ENCODE measurements at regions not wholly inside any gene's neighbourhood (a gene's known extent, or its start where the extent isn't known, plus 50 kb on each side); places are given as distances from the start of the nearest gene placed in this dataset.

- ChIA-PET CTCF (no interaction called here), POLR2A (no interaction called here)
- Histone ChIP-seq H3K4me3 (ENCODE audit: control insufficient read depth in 1 of 7, extremely low read depth in 1 of 7, insufficient read depth in 4 of 7, low read depth in 2 of 7, low read length in 6 of 7) (no peak overlapping the region), H3K4me1 (ENCODE audit: control extremely low read depth in 1 of 4, control insufficient read depth in 4 of 4, insufficient read depth in 4 of 4, low read length in 3 of 4) (no peaks in the 10 kb centered on the region), H3K9me3 (ENCODE audit: control extremely low read depth in 1 of 5, control insufficient read depth in 4 of 5, insufficient read depth in 2 of 5, low read depth in 1 of 5, low read length in 4 of 5) (peaks cover 0 to 1% (median 0%) of the 10 kb centered on the region in 5 experiments), H3K36me3 (ENCODE audit: control insufficient read depth in 4 of 4, insufficient read depth in 4 of 4, low read length in 3 of 4) (no peaks in the 10 kb centered on the region), H3K27ac (ENCODE audit: insufficient read depth in 1 of 2, low read depth in 1 of 2, low read length in 2 of 2, poor library complexity in 1 of 2, severe bottlenecking in 2 of 2) (no peak overlapping the region), H3K27me3 (replicated peaks in 2 of 5; ENCODE audit: control insufficient read depth in 4 of 5, insufficient read depth in 5 of 5, low read length in 4 of 5) (peaks cover 0 to under 1% (median 0%) of the 10 kb centered on the region in 5 experiments)
- no peak for DNase-seq
- WGBS (ENCODE audit: insufficient coverage) = 100% methylated on average over 1 of the region's 2 CpGs
Measured at GRCh38 chrX:112577146-112577545, 102.6 kb downstream of the LHFPL1 start.

GRCh38 chrX:112571388-112571787 lies 108.3 kb downstream of the LHFPL1 start:
- H3K4me1 ChIP-seq (ENCODE audit: control extremely low read depth in 1 of 4, control insufficient read depth in 4 of 4, insufficient read depth in 4 of 4, low read length in 3 of 4) = no peaks in the 10 kb centered on the region
- H3K4me3 ChIP-seq (ENCODE audit: control insufficient read depth in 1 of 7, extremely low read depth in 1 of 7, insufficient read depth in 4 of 7, low read depth in 2 of 7, low read length in 6 of 7) = no peak overlapping the region
- H3K27ac ChIP-seq (ENCODE audit: insufficient read depth in 1 of 2, low read depth in 1 of 2, low read length in 2 of 2, poor library complexity in 1 of 2, severe bottlenecking in 2 of 2) = no peak overlapping the region
- H3K9me3 ChIP-seq (ENCODE audit: control extremely low read depth in 1 of 5, control insufficient read depth in 4 of 5, insufficient read depth in 2 of 5, low read depth in 1 of 5, low read length in 4 of 5) = peaks cover 0 to 1% (median 0%) of the 10 kb centered on the region in 5 experiments
- H3K36me3 ChIP-seq (ENCODE audit: control insufficient read depth in 4 of 4, insufficient read depth in 4 of 4, low read length in 3 of 4) = no peaks in the 10 kb centered on the region
- CTCF ChIA-PET = no interaction called here
- POLR2A ChIA-PET = no interaction called here
- no CpG with 5 or more reads among the region's 1 CpG for WGBS (ENCODE audit: insufficient coverage)
- DNase-seq = no peak
- H3K27me3 ChIP-seq (replicated peaks in 2 of 5; ENCODE audit: control insufficient read depth in 4 of 5, insufficient read depth in 5 of 5, low read length in 4 of 5) = peaks cover 0 to 5% (median 0%) of the 10 kb centered on the region in 5 experiments

- 89% methylated on average over 1 of the region's 3 CpGs for WGBS (ENCODE audit: insufficient coverage)
- CTCF ChIA-PET = no interaction called here
- no peaks in the 10 kb centered on the region for H3K27me3 ChIP-seq (replicated peaks in 2 of 5; ENCODE audit: control insufficient read depth in 4 of 5, insufficient read depth in 5 of 5, low read length in 4 of 5)
Measured at GRCh38 chrX:112555831-112556230, 123.9 kb downstream of the LHFPL1 start.

GRCh38 chrX:112545051-112545450 lies 134.7 kb downstream of the LHFPL1 start:
- 88% methylated on average over 1 of the region's 4 CpGs for WGBS (ENCODE audit: insufficient coverage)
- CTCF ChIA-PET = no interaction called here
- DNase-seq = no peak
- H3K4me1 ChIP-seq (ENCODE audit: control extremely low read depth in 1 of 4, control insufficient read depth in 4 of 4, insufficient read depth in 4 of 4, low read length in 3 of 4) = no peaks in the 10 kb centered on the region
- no peak overlapping the region for H3K4me3 ChIP-seq (ENCODE audit: control insufficient read depth in 1 of 7, extremely low read depth in 1 of 7, insufficient read depth in 4 of 7, low read depth in 2 of 7, low read length in 6 of 7)
- H3K36me3 ChIP-seq (ENCODE audit: control insufficient read depth in 4 of 4, insufficient read depth in 4 of 4, low read length in 3 of 4) = no peaks in the 10 kb centered on the region
- POLR2A ChIA-PET = no interaction called here
- H3K9me3 ChIP-seq (ENCODE audit: control extremely low read depth in 1 of 5, control insufficient read depth in 4 of 5, insufficient read depth in 2 of 5, low read depth in 1 of 5, low read length in 4 of 5) = no peaks in the 10 kb centered on the region
- H3K27me3 ChIP-seq (replicated peaks in 2 of 5; ENCODE audit: control insufficient read depth in 4 of 5, insufficient read depth in 5 of 5, low read length in 4 of 5) = no peaks in the 10 kb centered on the region
- H3K27ac ChIP-seq (ENCODE audit: insufficient read depth in 1 of 2, low read depth in 1 of 2, low read length in 2 of 2, poor library complexity in 1 of 2, severe bottlenecking in 2 of 2) = no peak overlapping the region

More at GRCh38 chrX:112555831-112556230, 123.9 kb downstream of the LHFPL1 start:
- POLR2A ChIA-PET = no interaction called here
- Histone ChIP-seq H3K9me3 (ENCODE audit: control extremely low read depth in 1 of 5, control insufficient read depth in 4 of 5, insufficient read depth in 2 of 5, low read depth in 1 of 5, low read length in 4 of 5) (peaks cover 0 to 3% (median 0%) of the 10 kb centered on the region in 5 experiments), H3K4me1 (ENCODE audit: control extremely low read depth in 1 of 4, control insufficient read depth in 4 of 4, insufficient read depth in 4 of 4, low read length in 3 of 4) (no peaks in the 10 kb centered on the region), H3K36me3 (ENCODE audit: control insufficient read depth in 4 of 4, insufficient read depth in 4 of 4, low read length in 3 of 4) (no peaks in the 10 kb centered on the region), H3K4me3 (ENCODE audit: control insufficient read depth in 1 of 7, extremely low read depth in 1 of 7, insufficient read depth in 4 of 7, low read depth in 2 of 7, low read length in 6 of 7) (no peak overlapping the region), H3K27ac (ENCODE audit: insufficient read depth in 1 of 2, low read depth in 1 of 2, low read length in 2 of 2, poor library complexity in 1 of 2, severe bottlenecking in 2 of 2) (no peak overlapping the region)
- DNase-seq = no peak

GRCh38 chrX:112536544-112536943 lies 143.2 kb downstream of the LHFPL1 start:
- no peak overlapping the region for H3K27ac ChIP-seq (ENCODE audit: insufficient read depth in 1 of 2, low read depth in 1 of 2, low read length in 2 of 2, poor library complexity in 1 of 2, severe bottlenecking in 2 of 2)
- H3K4me3 ChIP-seq (ENCODE audit: control insufficient read depth in 1 of 7, extremely low read depth in 1 of 7, insufficient read depth in 4 of 7, low read depth in 2 of 7, low read length in 6 of 7) = no peak overlapping the region
- POLR2A ChIA-PET = no interaction called here
- DNase-seq = no peak
- WGBS (ENCODE audit: insufficient coverage) = 57% methylated on average over 2 of the region's 2 CpGs
- H3K4me1 ChIP-seq (ENCODE audit: control extremely low read depth in 1 of 4, control insufficient read depth in 4 of 4, insufficient read depth in 4 of 4, low read length in 3 of 4) = no peaks in the 10 kb centered on the region
- H3K27me3 ChIP-seq (replicated peaks in 2 of 5; ENCODE audit: control insufficient read depth in 4 of 5, insufficient read depth in 5 of 5, low read length in 4 of 5) = peaks cover 0 to 5% (median 0%) of the 10 kb centered on the region in 5 experiments
- no peaks in the 10 kb centered on the region for H3K9me3 ChIP-seq (ENCODE audit: control extremely low read depth in 1 of 5, control insufficient read depth in 4 of 5, insufficient read depth in 2 of 5, low read depth in 1 of 5, low read length in 4 of 5)
- no peaks in the 10 kb centered on the region for H3K36me3 ChIP-seq (ENCODE audit: control insufficient read depth in 4 of 4, insufficient read depth in 4 of 4, low read length in 3 of 4)
- CTCF ChIA-PET = no interaction called here

- H3K4me3 ChIP-seq (ENCODE audit: control insufficient read depth in 1 of 7, extremely low read depth in 1 of 7, insufficient read depth in 4 of 7, low read depth in 2 of 7, low read length in 6 of 7) = no peak overlapping the region
- CTCF ChIA-PET = interaction anchor here (0.6 kb wide), 1 partner anchor 643 kb away, joined by 3 read pairs; no protein-coding TSS in a partner anchor
- no peak for DNase-seq
- H3K9me3 ChIP-seq (ENCODE audit: control extremely low read depth in 1 of 5, control insufficient read depth in 4 of 5, insufficient read depth in 2 of 5, low read depth in 1 of 5, low read length in 4 of 5) = no peaks in the 10 kb centered on the region
- no peaks in the 10 kb centered on the region for H3K36me3 ChIP-seq (ENCODE audit: control insufficient read depth in 4 of 4, insufficient read depth in 4 of 4, low read length in 3 of 4)
- H3K4me1 ChIP-seq (ENCODE audit: control extremely low read depth in 1 of 4, control insufficient read depth in 4 of 4, insufficient read depth in 4 of 4, low read length in 3 of 4) = no peaks in the 10 kb centered on the region
- peaks cover 0 to 2% (median 0%) of the 10 kb centered on the region in 5 experiments for H3K27me3 ChIP-seq (replicated peaks in 2 of 5; ENCODE audit: control insufficient read depth in 4 of 5, insufficient read depth in 5 of 5, low read length in 4 of 5)
- no peak overlapping the region for H3K27ac ChIP-seq (ENCODE audit: insufficient read depth in 1 of 2, low read depth in 1 of 2, low read length in 2 of 2, poor library complexity in 1 of 2, severe bottlenecking in 2 of 2)
- POLR2A ChIA-PET = no interaction called here
Measured at GRCh38 chrX:112527903-112528302, 151.8 kb downstream of the LHFPL1 start.

- Histone ChIP-seq H3K27ac (ENCODE audit: insufficient read depth in 1 of 2, low read depth in 1 of 2, low read length in 2 of 2, poor library complexity in 1 of 2, severe bottlenecking in 2 of 2) (no peak overlapping the region), H3K27me3 (replicated peaks in 2 of 5; ENCODE audit: control insufficient read depth in 4 of 5, insufficient read depth in 5 of 5, low read length in 4 of 5) (no peaks in the 10 kb centered on the region), H3K9me3 (ENCODE audit: control extremely low read depth in 1 of 5, control insufficient read depth in 4 of 5, insufficient read depth in 2 of 5, low read depth in 1 of 5, low read length in 4 of 5) (no peaks in the 10 kb centered on the region), H3K4me3 (ENCODE audit: control insufficient read depth in 1 of 7, extremely low read depth in 1 of 7, insufficient read depth in 4 of 7, low read depth in 2 of 7, low read length in 6 of 7) (no peak overlapping the region), H3K36me3 (ENCODE audit: control insufficient read depth in 4 of 4, insufficient read depth in 4 of 4, low read length in 3 of 4) (no peaks in the 10 kb centered on the region), H3K4me1 (ENCODE audit: control extremely low read depth in 1 of 4, control insufficient read depth in 4 of 4, insufficient read depth in 4 of 4, low read length in 3 of 4) (no peaks in the 10 kb centered on the region)
- no peak for DNase-seq
- 74% methylated on average over 2 of the region's 2 CpGs for WGBS (ENCODE audit: insufficient coverage)
- POLR2A ChIA-PET = no interaction called here
- CTCF ChIA-PET = no interaction called here
Measured at GRCh38 chrX:112521676-112522075, 158.1 kb downstream of the LHFPL1 start.
